ENCODE measurements at regions not wholly inside any gene's neighbourhood (a gene's known extent, or its start where the extent isn't known, plus 50 kb on each side); places are given as distances from the start of the nearest gene placed in this dataset.
A peak's percentile ranks its signal among the peaks of the same experiment; 100 is the strongest.

DNA sequence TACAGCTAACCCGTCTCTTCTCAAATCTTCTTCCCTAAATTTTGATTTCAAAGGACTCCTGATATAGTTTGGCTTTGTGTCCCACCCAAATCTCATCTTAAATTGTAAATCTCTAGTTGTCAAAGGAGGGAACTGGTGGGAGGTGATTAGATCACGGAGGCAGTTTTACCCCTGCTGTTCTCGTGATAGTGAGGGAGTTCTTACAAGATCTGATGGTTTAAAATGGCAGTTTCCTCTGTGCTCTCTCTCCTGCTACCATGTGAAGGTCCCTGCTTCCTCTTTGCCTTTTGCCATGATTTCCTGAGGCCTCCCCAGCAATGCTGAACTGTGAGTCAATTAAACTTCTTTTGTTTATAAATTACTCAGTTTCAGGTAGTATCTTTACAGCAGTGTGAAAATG is 269.3 kb downstream of the POLR1F start:
- BruUV-seq (replicated peaks): no TSS peak
- DNase-seq (ENCODE audit: unreplicated experiment): no peak
- Mint-ChIP-seq H3K4me1 (ENCODE audit: insufficient read depth, unreplicated experiment) (peaks cover 6% of the 10 kb centered on the region), H3K9me3 (ENCODE audit: unreplicated experiment) (no peaks in the 10 kb centered on the region), H3K36me3 (ENCODE audit: insufficient read depth, unreplicated experiment) (no peaks in the 10 kb centered on the region), H3K27ac (ENCODE audit: low read depth, unreplicated experiment) (no peak overlapping the region), H3K4me3 (ENCODE audit: unreplicated experiment) (no peak overlapping the region), H3K27me3 (ENCODE audit: insufficient read depth, unreplicated experiment) (no peaks in the 10 kb centered on the region)
- ChIA-PET POLR2A (interaction anchor here (0.7 kb wide), 1 partner anchor 775 kb away, joined by 3 read pairs; no protein-coding TSS in a partner anchor), CTCF (no interaction called here)
- intact Hi-C loops (cut with micrococcal nuclease): no loop called here
- TF ChIP-seq, protein P1, sequence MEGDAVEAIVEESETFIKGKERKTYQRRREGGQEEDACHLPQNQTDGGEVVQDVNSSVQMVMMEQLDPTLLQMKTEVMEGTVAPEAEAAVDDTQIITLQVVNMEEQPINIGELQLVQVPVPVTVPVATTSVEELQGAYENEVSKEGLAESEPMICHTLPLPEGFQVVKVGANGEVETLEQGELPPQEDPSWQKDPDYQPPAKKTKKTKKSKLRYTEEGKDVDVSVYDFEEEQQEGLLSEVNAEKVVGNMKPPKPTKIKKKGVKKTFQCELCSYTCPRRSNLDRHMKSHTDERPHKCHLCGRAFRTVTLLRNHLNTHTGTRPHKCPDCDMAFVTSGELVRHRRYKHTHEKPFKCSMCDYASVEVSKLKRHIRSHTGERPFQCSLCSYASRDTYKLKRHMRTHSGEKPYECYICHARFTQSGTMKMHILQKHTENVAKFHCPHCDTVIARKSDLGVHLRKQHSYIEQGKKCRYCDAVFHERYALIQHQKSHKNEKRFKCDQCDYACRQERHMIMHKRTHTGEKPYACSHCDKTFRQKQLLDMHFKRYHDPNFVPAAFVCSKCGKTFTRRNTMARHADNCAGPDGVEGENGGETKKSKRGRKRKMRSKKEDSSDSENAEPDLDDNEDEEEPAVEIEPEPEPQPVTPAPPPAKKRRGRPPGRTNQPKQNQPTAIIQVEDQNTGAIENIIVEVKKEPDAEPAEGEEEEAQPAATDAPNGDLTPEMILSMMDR (IDR thresholded peaks at IDR 0.05; ENCODE audit: unreplicated experiment): no peak

DNA sequence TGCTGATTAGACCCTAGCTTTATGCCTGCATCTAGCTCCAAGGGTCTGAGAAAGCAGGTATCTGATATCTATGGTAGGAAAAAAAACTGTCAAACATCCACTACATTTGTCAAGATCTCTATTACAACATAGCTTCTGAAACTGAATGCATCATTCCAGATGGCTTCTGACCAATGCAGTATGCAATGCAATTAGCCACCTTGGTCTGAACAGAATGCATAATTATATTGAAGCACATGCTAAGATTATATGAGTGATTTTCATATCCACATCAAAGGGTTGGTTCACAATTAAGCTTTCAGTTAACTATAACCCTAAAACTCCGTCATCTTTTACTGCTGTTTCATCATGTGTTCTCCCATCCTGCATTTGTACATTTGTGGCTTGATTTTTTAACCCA is 271.4 kb downstream of the POLR1F start:
- Mint-ChIP-seq H3K27ac (ENCODE audit: low read depth, unreplicated experiment) (no peak overlapping the region), H3K36me3 (ENCODE audit: insufficient read depth, unreplicated experiment) (no peaks in the 10 kb centered on the region), H3K4me1 (ENCODE audit: insufficient read depth, unreplicated experiment) (peaks cover 6% of the 10 kb centered on the region), H3K4me3 (ENCODE audit: unreplicated experiment) (no peak overlapping the region), H3K9me3 (ENCODE audit: unreplicated experiment) (no peaks in the 10 kb centered on the region), H3K27me3 (ENCODE audit: insufficient read depth, unreplicated experiment) (no peaks in the 10 kb centered on the region)
- BruUV-seq (replicated peaks): no TSS peak
- ChIA-PET CTCF (interaction anchor here (0.7 kb wide), 1 partner anchor 696 kb away, joined by 3 read pairs; no protein-coding TSS in a partner anchor), POLR2A (no interaction called here)
- intact Hi-C loops (cut with micrococcal nuclease): no loop called here
- TF ChIP-seq, protein P1 (IDR thresholded peaks at IDR 0.05; ENCODE audit: unreplicated experiment): no peak
- peak; percentile 2 for DNase-seq (ENCODE audit: unreplicated experiment)

DNA sequence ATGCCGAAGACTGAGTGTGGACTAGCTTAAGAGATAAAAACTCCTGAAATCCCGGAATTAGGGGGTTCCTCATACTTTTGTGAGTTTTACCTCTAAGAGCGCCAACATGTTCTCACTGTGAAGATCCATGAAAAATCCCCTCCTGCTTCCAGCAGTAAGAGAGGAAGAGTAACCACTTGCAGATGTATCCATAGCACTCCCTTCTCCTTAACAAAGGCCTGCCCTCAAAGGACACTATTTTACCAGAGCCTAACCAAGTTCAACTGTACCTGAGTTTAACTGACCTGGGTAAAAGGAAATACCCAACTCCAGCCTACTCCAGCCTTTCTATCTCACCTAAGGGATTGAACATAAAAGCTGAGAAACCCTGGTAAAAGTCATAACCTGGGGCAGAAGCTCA is 280.9 kb downstream of the POLR1F start:
- intact Hi-C loops (cut with micrococcal nuclease): no loop called here
- no peaks in the 10 kb centered on the region for H3K9me3 Mint-ChIP-seq (ENCODE audit: unreplicated experiment)
- H3K4me3 Mint-ChIP-seq (ENCODE audit: unreplicated experiment): no peak overlapping the region
- BruUV-seq (replicated peaks): no TSS peak
- no peak overlapping the region for H3K27ac Mint-ChIP-seq (ENCODE audit: low read depth, unreplicated experiment)
- H3K36me3 Mint-ChIP-seq (ENCODE audit: insufficient read depth, unreplicated experiment): no peaks in the 10 kb centered on the region
- CTCF ChIA-PET: interaction anchor here (0.6 kb wide), 1 partner anchor 36 kb away, joined by 3 read pairs; no protein-coding TSS in a partner anchor
- H3K27me3 Mint-ChIP-seq (ENCODE audit: insufficient read depth, unreplicated experiment): no peaks in the 10 kb centered on the region
- DNase-seq (ENCODE audit: unreplicated experiment): no peak
- TF ChIP-seq, protein P1 (IDR thresholded peaks at IDR 0.05; ENCODE audit: unreplicated experiment): no peak
- POLR2A ChIA-PET: interaction anchor here (0.7 kb wide), 1 partner anchor 33 kb away, joined by 3 read pairs; no protein-coding TSS in a partner anchor
- H3K4me1 Mint-ChIP-seq (ENCODE audit: insufficient read depth, unreplicated experiment): no peaks in the 10 kb centered on the region

DNA sequence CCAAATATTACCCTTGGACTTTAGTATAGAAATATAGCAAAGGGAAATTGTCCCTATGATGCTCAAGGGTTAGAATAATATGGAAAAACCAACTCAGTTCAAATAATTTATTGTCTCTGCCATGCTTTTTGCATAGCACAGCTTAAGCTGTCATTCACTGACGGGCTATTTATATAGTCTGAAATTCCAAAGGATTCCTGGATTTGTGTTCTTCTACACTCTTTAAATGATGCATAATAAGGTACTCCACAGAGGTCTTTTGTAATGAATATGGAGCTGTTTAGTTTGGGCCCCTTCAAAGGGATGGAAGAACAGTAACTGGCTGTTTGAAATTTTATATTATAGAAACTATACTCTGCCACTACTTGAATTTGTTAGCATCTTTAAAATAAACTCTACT is 276.6 kb upstream of the FERD3L start:
- Mint-ChIP-seq H3K4me1 (ENCODE audit: insufficient read depth, unreplicated experiment) (peaks cover 5% of the 10 kb centered on the region), H3K4me3 (ENCODE audit: unreplicated experiment) (no peak overlapping the region), H3K9me3 (ENCODE audit: unreplicated experiment) (peaks cover 5% of the 10 kb centered on the region), H3K27ac (ENCODE audit: low read depth, unreplicated experiment) (no peak overlapping the region), H3K27me3 (ENCODE audit: insufficient read depth, unreplicated experiment) (no peaks in the 10 kb centered on the region), H3K36me3 (ENCODE audit: insufficient read depth, unreplicated experiment) (no peaks in the 10 kb centered on the region)
- TF ChIP-seq, protein P1 (IDR thresholded peaks at IDR 0.05; ENCODE audit: unreplicated experiment): no peak
- BruUV-seq (replicated peaks): no TSS peak
- DNase-seq (ENCODE audit: unreplicated experiment): no peak
- ChIA-PET POLR2A (interaction anchor here (0.6 kb wide), 1 partner anchor 279 kb away, joined by 3 read pairs; no protein-coding TSS in a partner anchor), CTCF (no interaction called here)
- intact Hi-C loops (cut with micrococcal nuclease): no loop called here
